Testis (tissue), 2 donors: ENCODE measurements at regions not wholly inside any gene's neighbourhood (a gene's known extent, or its start where the extent isn't known, plus 50 kb on each side); places are given as distances from the start of the nearest gene placed in this dataset.

Experiments used
- DNase-seq: peaks from one replicate; pipeline ENCODE4 v3.0.0-alpha.2; 2019
- H3K27ac ChIP-seq, 2 donors: fragments of 200-600 bp; sonication (generic); one replicate each; pipeline ENCODE4 v1.5.1; 2019
- H3K27me3 ChIP-seq: fragments of 200-600 bp; sonication (generic); one replicate; pipeline ENCODE4 v1.5.1; 2019
- H3K36me3 ChIP-seq: fragments of 200-600 bp; sonication (generic); one replicate; pipeline ENCODE4 v1.5.1; 2017; ENCODE audit warnings: low read depth; ENCODE audit errors: missing control alignments
- H3K4me1 ChIP-seq: fragments of 200-600 bp; sonication (generic); one replicate; pipeline ENCODE4 v1.5.1; 2019
- H3K4me3 ChIP-seq, 2 donors: fragments of 200-600 bp; sonication (generic); one replicate each; pipeline ENCODE4 v1.5.1; 2017 to 2019
- H3K9me3 ChIP-seq: fragments of 200-600 bp; sonication (generic); one replicate; pipeline ENCODE4 v1.5.1; 2017
- CTCF ChIP-seq, 3 experiments: fragments of 450-650 bp in 2 of 3; fragments of 200-600 bp in 1 of 3; sonication (generic) in 1 of 3; IDR thresholded peaks; one replicate each; pipeline ENCODE4 v1.5.1; 2016 to 2019; ENCODE audit warnings: antibody characterized with exemption in 3 of 3, mild to moderate bottlenecking in 2 of 3, moderate library complexity in 1 of 3
- POLR2A ChIP-seq: fragments of 450-650 bp; IDR thresholded peaks from one replicate; pipeline ENCODE4 v1.6.1; 2017; ENCODE audit warnings: antibody characterized with exemption, mild to moderate bottlenecking, moderate library complexity
- WGBS, 2 donors: methylation state at CpG; one replicate each; pipeline ENCODE4 v1.1.5; 2018; 5-methylcytosine and 5-hydroxymethylcytosine counted together
- intact Hi-C: fragments of 100-400 bp; cut with DNase I; formaldehyde crosslinking; loops from one replicate; pipeline ENCODE4 v1.15.1; 2023; ENCODE audit warnings: low total_unique reads

- Histone ChIP-seq H3K27me3 (no peaks in the 10 kb centered on the region), H3K9me3 (no peaks in the 10 kb centered on the region), H3K27ac (no peak overlapping the region), H3K4me3 (no peak overlapping the region), H3K4me1 (no peaks in the 10 kb centered on the region), H3K36me3 (no peaks in the 10 kb centered on the region)
- 71 to 83% methylated on average over 1 of the region's 1 CpG for WGBS, 2 donors
- TF ChIP-seq POLR2A, result no peak
- TF ChIP-seq CTCF (IDR thresholded peaks at IDR 0.05), result no peak
- intact Hi-C loops, result no loop called here
- no peak for DNase-seq
Measured at GRCh38 chr1:238312969-238313368, 422.2 kb upstream of the ZP4 start.

- WGBS, 2 donors, result 72 to 88% methylated on average over 1 of the region's 1 CpG
- Histone ChIP-seq H3K27ac (no peak overlapping the region), H3K27me3 (no peaks in the 10 kb centered on the region), H3K4me1 (no peaks in the 10 kb centered on the region), H3K4me3 (no peak overlapping the region), H3K9me3 (no peaks in the 10 kb centered on the region), H3K36me3 (no peaks in the 10 kb centered on the region)
- no peak for DNase-seq
- intact Hi-C loops, result no loop called here
- no peak for TF ChIP-seq CTCF (IDR thresholded peaks at IDR 0.05)
- TF ChIP-seq POLR2A, result no peak
Measured at GRCh38 chr1:238306411-238306810, 415.7 kb upstream of the ZP4 start.

- Histone ChIP-seq H3K9me3 (no peaks in the 10 kb centered on the region), H3K36me3 (no peaks in the 10 kb centered on the region), H3K27me3 (no peaks in the 10 kb centered on the region), H3K4me3 (no peak overlapping the region), H3K27ac (no peak overlapping the region), H3K4me1 (no peaks in the 10 kb centered on the region)
- intact Hi-C loops, result no loop called here
- TF ChIP-seq POLR2A (no peak), CTCF (IDR thresholded peaks at IDR 0.05) (no peak)
- DNase-seq, result no peak
Measured at GRCh38 chr1:238302646-238303045, 411.9 kb upstream of the ZP4 start.

GRCh38 chr1:238296371-238296770 lies 405.6 kb upstream of the ZP4 start:
- DNase-seq, result no peak
- intact Hi-C loops, result no loop called here
- H3K36me3 ChIP-seq, result no peaks in the 10 kb centered on the region
- H3K27me3 ChIP-seq, result no peaks in the 10 kb centered on the region
- H3K4me3 ChIP-seq, result no peak overlapping the region
- WGBS, 2 donors, result 88% methylated on average over 7 of the region's 7 CpGs
- no peak for TF ChIP-seq CTCF (IDR thresholded peaks at IDR 0.05)
- TF ChIP-seq POLR2A, result no peak
- H3K9me3 ChIP-seq, result no peaks in the 10 kb centered on the region
- no peaks in the 10 kb centered on the region for H3K4me1 ChIP-seq
- no peak overlapping the region for H3K27ac ChIP-seq

GRCh38 chr1:238293075-238293474 lies 402.4 kb upstream of the ZP4 start:
- WGBS, 2 donors, result 51 to 71% methylated on average over 3 of the region's 3 CpGs
- intact Hi-C loops, result no loop called here
- Histone ChIP-seq H3K36me3 (no peaks in the 10 kb centered on the region), H3K27me3 (no peaks in the 10 kb centered on the region), H3K27ac (no peak overlapping the region), H3K4me3 (no peak overlapping the region), H3K9me3 (no peaks in the 10 kb centered on the region), H3K4me1 (no peaks in the 10 kb centered on the region)
- no peak for TF ChIP-seq CTCF (IDR thresholded peaks at IDR 0.05)
- TF ChIP-seq POLR2A, result no peak
- no peak for DNase-seq
